AG04450 (cell line): ENCODE measurements at regions not wholly inside any gene's neighbourhood (a gene's known extent, or its start where the extent isn't known, plus 50 kb on each side); places are given as distances from the start of the nearest gene placed in this dataset.

ENCODE experiments used
- CTCF ChIA-PET: fragments of 300-600, 350-600 bp; formaldehyde crosslinking; extraction: SDS; loops from one replicate; lab custom pipeline; 2022; ENCODE audit warnings: antibody characterized with exemption, inconsistent platforms; lab: Charles Lee
- POLR2A ChIA-PET: fragments of 350-600 bp; formaldehyde crosslinking; extraction: SDS; loops from one replicate; lab custom pipeline; 2021; ENCODE audit warnings: antibody characterized with exemption, inconsistent platforms; lab: Yijun Ruan, JAX
- DNase-seq: peaks from one replicate; pipeline ENCODE4 v3.0.0-alpha.2; 2011; ENCODE audit warnings: low read depth, low spot score
- H3K27ac ChIP-seq: one replicate; pipeline ENCODE4 v1.5.1; 2012; ENCODE audit warnings: low read depth, low read length, control low read depth
- H3K27me3 ChIP-seq: one replicate; pipeline ENCODE4 v1.6.0; 2012; ENCODE audit warnings: low read length; ENCODE audit not compliant: control insufficient read depth, insufficient read depth
- H3K4me3 ChIP-seq: 2 replicates; pipeline ENCODE4 v1.5.1; 2011; ENCODE audit warnings: mild to moderate bottlenecking, low read depth, low read length, control low read depth
- H3K9me3 ChIP-seq: 2 replicates; pipeline ENCODE4 v1.5.1; 2012; ENCODE audit warnings: low read length; ENCODE audit not compliant: control insufficient read depth, insufficient read depth
- CTCF ChIP-seq: IDR thresholded peaks from 2 replicates; pipeline ENCODE4 v1.5.1; 2011; ENCODE audit warnings: low read depth, low read length, control low read depth, inconsistent platforms

- H3K27ac ChIP-seq: no peak overlapping the region
- POLR2A ChIA-PET: no interaction called here
- TF ChIP-seq CTCF: no peak
- no peak for DNase-seq
- CTCF ChIA-PET: no interaction called here
- H3K27me3 ChIP-seq: no peaks in the 10 kb centered on the region
- no peaks in the 10 kb centered on the region for H3K9me3 ChIP-seq
- no peak overlapping the region for H3K4me3 ChIP-seq
These were observed 991.8 kb upstream of the ADGRB3 start for GRCh38 chr6:67643281-67643680.

- no peak for DNase-seq
- Histone ChIP-seq H3K9me3 (no peaks in the 10 kb centered on the region), H3K27me3 (no peaks in the 10 kb centered on the region), H3K4me3 (no peak overlapping the region), H3K27ac (no peak overlapping the region)
- POLR2A ChIA-PET: no interaction called here
- TF ChIP-seq CTCF: no peak
- CTCF ChIA-PET: no interaction called here
These were observed 992.5 kb upstream of the ADGRB3 start for GRCh38 chr6:67642582-67642981.

GRCh38 chr6:67640484-67640883 is 994.6 kb upstream of the ADGRB3 start:
- POLR2A ChIA-PET: no interaction called here
- CTCF ChIA-PET: no interaction called here
- H3K27me3 ChIP-seq: no peaks in the 10 kb centered on the region
- TF ChIP-seq CTCF: no peak
- H3K9me3 ChIP-seq: no peaks in the 10 kb centered on the region
- DNase-seq: no peak
- H3K27ac ChIP-seq: no peak overlapping the region
- no peak overlapping the region for H3K4me3 ChIP-seq

GRCh38 chr6:67639161-67639560 is 995.9 kb upstream of the ADGRB3 start:
- Histone ChIP-seq H3K27me3 (no peaks in the 10 kb centered on the region), H3K27ac (no peak overlapping the region), H3K4me3 (no peak overlapping the region), H3K9me3 (no peaks in the 10 kb centered on the region; the same call in 1 of the 2 replicates)
- DNase-seq: no peak
- ChIA-PET POLR2A (no interaction called here), CTCF (interaction anchor here (0.6 to 0.9 kb wide), 2 partner anchors 29 to 57 kb away, joined by 3 read pairs; no protein-coding TSS in a partner anchor)
- TF ChIP-seq CTCF: no peak

GRCh38 chr6:67634199-67634598 is 1000.9 kb upstream of the ADGRB3 start:
- POLR2A ChIA-PET: no interaction called here
- TF ChIP-seq CTCF: no peak
- H3K27ac ChIP-seq: no peak overlapping the region
- H3K27me3 ChIP-seq: no peaks in the 10 kb centered on the region
- CTCF ChIA-PET: no interaction called here
- H3K9me3 ChIP-seq: no peaks in the 10 kb centered on the region; the same call in 1 of the 2 replicates
- DNase-seq: no peak
- H3K4me3 ChIP-seq: no peak overlapping the region
